NCI-H345 treated with DMSO at 0.1 percent for 48 hours (cell line): ENCODE measurements at regions not wholly inside any gene's neighbourhood (a gene's known extent, or its start where the extent isn't known, plus 50 kb on each side); places are given as distances from the start of the nearest gene placed in this dataset.
"Not testable (repeated sequence)": the region's sequence is repeated elsewhere in the genome, so short reads cannot be mapped to it uniquely, and the experiment has no call there.

Source experiments
- DNase-seq: peaks from one replicate; lab custom pipeline; 2025; ENCODE audit not compliant: unreplicated experiment; lab: John Stamatoyannopoulos, UW

DNA sequence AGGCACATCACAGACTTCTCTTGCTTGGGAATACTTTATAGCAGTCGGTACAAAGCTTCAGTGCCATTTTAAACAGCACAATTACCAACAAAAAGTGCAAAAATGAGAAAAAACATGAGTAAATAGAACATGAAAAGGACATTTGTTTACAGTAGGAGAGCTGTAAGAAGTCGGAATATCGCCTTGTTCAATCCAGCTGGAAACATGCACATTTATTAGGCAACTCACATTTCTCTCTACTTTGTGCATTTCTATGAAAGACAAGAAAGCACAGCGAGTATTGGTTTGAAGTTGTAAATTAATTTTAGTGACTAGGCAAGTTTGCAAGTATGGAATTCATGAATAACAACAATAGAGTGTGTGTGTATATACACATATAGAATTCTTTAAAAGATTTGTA is 484.7 kb downstream of the DACH1 start:
- no peak for DNase-seq

DNA sequence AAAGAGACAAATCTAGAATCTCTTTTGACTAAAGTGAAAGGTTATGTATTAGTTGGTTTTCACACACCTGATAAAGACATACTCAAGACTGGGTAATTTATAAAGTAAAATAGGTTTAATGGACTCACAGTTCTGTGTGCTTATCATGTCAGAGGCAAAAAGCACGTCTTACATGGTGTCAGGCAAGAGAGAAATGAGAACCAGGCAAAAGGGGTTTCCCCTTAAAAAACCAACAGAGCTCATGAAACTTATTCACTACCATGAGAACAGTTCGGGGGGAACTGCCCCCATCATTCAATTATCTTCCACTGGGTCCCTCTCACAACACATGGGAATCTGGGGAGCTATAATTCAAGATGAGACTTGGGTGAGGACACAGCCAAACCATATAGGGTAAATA is 486.8 kb downstream of the DACH1 start:
- DNase-seq = no peak

DNA sequence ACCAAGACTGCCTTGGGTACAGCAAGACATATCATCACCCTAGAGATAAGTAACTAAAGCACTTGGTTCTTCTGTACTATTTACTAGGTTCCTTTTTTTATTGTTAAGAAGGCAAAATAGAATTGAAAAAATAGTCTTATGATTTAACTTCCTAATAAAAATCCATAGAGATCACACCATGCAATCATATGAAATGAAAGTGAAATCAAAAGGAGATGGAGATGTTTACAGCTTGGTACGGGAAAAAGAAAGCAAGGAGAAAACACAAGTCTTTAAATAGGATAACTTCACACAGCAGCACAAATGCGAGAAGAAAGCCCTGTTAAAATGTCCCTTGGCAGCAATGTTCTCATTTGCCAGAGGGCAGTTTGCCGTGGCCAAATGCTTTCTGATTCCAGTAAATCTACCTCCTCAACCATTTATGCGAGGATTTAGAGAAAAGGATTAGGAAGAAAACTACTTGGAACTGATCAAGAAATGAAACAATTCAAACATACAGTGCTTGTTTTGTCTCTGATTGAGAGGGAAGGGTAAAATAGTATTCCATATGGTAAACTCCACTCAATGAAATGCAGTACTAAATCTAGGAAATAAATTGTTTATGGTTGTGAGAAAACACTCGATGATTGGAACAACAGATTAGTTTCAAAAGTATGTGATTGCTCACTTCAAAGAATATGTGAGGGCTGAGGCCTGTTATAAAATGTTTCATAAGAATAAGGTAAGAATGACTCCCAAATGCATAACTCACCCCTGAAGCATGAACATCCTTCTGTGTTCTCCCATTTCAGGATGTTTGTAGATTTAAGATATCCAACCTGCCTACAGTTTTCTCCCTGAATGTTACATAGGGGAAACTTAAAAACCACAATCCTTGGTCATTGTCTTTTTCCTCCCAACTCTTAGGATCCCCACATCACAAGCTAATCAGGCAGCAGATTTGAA is 487.8 kb downstream of the DACH1 start:
- no peak for DNase-seq

DNA sequence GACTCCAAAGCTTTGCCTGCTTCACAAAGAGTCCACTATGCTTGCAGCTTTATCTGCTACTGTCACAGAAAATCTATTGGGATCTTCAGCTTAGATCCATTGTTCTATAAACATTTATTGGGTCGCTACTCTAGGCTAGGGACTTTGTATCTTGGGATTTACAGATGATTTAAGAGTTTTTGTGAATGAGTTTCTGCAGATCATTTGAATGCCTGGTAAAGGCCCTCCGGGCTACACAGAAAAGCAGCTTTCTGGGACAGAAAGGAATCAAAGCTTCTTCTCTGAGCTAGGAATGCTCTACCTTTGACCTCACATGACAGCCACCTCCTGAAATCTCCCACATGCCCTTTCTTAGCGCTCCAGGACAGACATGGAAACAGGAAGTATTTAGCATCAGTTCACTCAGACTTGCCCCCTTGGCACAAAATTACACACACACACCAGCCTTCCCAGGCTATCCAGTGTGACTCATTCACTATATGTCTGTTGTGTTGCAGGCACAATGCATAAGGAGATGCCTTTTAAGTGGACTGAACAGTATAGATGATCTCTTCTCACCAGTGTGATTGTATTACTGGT is 492.4 kb downstream of the DACH1 start:
- no peak for DNase-seq

DNA sequence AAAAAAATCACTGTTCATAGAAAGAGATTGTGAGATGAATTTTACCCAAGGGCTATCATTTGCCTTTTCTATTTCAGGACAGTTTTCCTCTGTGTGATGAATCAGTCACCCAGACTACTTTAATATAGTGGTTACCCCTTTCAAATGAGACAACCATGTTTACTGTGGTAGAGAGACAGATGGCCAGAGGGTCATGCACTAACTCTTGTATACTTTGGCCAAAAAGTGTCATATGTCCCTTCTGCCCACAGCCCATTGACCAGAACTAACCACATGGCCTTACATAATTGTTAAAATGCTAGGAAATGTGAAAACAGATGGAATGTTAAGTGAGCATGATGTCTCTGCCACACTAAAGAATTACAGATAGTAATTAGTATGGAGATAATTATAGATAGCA is 498.7 kb downstream of the DACH1 start:
- DNase-seq = no peak

DNA sequence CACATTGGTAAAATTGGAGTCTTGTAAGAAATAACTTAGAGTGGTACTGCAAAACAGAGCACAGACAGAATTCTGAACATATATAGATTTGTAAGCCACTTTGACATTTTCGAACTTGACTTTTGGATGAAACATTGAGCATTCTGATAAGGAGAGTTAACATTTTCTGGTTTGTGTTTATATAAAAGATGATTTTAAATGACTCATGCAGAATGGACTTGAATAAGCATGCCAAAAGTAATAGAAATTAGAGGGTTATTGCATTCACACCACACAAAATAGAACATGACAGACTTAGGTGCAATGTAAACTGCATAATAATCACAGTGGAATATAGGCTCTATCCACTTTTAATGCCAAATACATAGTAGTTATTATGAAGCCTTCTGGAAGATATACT is 507.0 kb downstream of the DACH1 start:
- DNase-seq = no peak

DNA sequence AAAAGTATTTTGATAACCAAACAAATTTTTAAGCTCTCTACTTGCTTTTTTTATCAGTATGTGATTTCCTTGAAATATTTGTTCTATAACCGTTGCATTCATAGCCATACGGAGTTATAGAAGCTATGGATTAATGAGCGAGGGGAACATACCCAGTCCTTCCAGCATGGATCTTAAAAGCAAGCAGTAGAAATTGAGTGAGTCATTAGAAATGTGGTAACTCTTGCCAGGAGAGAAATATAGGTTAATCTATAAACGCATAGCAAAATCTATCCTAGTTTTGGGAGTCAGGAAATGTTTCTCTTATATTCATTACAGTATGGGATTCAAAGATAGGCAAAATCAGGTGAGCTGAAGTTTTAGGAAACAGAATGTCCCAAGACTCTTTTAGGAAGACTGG is 507.4 kb downstream of the DACH1 start:
- no peak for DNase-seq

DNA sequence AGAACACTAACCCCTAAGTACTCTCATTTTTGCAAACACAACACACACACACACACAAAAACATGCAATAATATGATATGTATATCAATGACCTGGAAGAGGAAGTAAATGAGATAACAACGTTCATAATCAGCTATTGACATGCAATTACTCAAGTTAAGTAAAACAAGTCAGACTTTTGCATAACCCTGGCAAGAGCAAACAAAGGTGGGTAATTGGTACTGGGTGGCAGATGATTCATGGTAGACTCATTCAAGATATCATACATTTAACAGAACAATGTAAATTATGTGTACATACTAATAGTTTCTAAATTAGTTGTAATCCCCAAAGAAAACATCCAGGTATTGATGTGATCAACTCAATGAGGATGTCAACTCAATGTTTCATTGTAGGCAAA is 508.8 kb downstream of the DACH1 start:
- no peak for DNase-seq

DNA sequence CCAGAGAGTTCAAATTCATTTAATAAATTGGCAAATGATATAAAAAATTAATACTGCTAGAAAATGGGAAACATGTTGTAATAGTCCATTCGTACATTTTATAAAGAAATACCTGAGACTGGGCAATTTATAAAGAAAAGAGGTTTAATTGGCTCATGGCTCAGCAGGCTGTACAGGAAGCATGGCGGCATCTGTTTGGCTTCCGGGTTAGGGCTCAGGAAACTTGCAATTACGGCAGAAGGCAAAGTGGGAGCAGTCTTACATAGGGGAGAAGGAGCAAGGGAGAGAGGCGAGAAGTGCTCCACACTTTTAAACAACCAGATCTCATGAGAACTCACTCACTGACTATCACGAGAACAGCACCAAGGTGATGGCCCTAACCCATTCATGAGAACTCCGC is 512.0 kb downstream of the DACH1 start:
- no peak for DNase-seq

DNA sequence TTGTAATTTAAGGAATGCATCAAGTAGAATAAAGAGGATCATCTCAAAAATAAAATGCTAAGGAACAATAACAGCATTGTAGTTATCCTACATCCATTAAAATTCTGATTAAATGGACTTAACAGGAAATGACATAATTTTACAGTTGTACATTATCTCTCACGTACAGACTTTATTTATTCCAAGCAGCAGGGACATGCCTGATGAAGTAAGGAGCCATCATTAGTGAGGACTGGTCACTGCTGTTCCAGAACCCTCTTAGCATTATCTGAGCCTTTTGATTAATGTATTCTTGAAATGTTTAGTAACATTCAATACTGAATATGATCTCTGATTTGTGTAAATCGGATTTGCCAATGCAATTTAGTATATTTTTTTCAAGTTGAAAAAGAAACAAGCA is 516.1 kb downstream of the DACH1 start:
- DNase-seq = no peak

DNA sequence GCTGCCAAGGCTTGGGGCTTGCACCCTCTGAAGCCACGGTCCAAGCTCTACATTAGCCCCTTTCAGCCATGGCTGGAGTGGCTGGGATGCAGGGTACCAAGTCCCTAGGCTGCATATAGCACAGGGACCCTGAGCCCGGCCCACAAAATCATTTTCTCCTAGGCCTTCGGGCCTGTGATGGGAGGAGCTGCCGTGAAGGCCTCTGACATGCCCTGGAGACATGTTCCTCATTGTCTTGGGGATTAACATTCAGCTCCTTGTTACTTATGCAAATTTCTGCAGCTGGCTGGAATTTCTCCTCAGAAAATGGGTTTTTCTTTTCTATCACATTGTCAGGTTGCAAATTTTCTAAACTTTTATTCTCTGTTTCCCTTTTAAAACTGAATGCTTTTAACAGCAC is 521.1 kb downstream of the DACH1 start:
- not testable (repeated sequence) for DNase-seq

DNA sequence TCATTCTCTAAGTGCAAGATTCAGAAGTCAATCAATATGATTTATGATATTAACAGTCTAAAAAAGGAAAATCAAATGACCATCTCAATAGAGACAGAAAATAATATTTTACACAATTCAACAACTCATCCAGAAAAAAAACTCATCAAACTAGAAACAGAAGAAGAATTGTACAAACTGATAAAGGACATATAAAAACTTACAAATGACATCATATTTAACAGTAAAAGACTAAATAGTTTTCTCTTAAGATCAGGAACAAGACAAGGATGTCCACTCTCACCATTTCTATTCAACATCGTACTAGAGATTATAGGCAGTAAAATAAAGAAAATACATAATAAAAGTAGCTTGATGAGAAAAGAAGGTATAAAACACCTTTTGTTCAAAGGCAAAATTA is 527.3 kb downstream of the DACH1 start:
- no peak for DNase-seq

DNA sequence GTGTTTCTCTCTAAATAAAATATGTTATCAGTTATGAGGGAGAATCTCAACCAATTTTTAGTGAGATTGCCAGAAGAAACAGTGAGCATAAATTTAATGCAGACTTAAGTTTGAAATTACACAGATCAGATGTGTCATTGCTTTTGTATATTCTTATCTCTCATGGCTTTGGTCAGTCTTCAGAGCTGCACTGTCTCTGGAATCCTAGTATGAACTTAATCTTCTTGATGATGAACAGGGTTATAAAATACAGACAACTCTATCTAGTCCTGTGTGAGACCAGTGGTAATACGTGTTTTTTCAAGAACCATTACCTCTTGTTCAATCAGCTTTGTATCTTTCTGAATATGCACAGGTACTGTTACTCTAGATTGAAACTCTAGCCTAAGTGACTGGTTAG is 528.0 kb downstream of the DACH1 start:
- DNase-seq = no peak

DNA sequence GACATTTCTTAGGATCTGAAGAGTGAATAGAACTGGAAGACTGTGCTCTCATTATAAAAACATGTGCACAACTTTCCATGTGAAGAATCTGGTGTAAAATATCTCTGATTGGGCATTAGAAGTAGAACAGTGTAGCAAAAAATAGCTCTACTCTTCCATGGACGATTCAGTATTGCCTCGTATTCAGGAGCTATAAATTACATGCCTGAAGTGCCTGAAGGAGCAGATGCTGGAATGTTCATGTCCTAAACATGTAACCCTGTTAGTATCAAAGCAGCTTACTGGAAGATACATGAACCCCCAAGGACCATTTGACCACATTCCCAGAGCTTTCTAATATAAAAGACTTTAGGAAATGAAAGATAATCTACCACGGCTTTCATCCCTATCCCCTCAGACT is 528.9 kb downstream of the DACH1 start:
- no peak for DNase-seq

DNA sequence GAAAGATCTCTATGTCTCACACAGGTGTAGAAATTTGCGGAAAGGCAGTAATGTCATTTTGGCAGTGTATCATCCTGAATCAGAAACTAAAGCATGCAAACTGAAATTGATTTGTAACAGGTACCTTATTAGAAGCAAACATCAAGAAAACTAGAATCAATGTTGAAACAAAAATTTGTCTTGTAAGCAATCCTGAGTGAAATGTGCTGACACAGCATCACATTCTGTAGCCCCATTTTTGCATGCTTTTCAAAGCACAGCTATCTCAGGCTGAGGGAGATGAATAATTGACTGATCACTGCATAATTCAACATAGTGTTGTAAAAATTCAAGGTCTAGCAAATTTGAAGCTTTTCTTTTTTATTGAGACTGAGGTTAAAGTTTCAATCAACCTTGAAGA is 539.7 kb downstream of the DACH1 start:
- DNase-seq = no peak

DNA sequence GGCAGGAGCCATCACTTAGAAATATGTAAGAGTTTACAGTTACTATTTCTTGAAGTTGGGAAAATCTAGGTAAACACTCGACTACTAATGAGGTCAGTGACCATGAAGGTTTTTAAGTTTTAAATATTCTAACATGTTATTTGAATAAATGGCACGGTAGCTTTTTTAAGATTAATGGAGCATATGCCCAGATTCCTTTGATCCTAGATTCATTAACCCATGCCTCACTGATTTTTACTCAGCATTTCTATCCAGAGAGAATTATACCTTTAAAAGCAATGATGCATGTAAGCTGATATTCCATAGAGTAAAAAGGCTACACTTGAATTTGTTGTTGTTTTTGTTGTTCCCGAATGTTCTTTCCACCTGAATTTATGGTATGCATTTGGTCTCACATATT is 541.4 kb downstream of the DACH1 start:
- no peak for DNase-seq

DNA sequence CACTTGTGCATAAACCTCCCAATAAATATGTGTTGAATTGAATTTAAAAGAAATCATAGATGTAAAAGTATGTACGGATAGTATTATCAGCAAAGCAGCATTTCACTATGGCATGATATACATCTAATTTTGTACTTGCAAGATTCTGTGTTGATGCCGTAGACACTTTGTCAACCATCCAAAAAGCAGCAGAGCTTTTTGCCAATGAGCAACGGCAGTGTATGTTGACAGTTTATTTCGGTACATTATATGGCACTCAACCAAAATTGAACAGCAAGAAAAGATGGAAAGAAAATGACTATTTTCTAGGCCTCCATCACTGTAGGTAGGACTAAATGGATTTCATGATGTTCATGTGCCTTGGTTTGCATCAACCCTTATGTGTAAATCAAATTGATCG is 543.7 kb downstream of the DACH1 start:
- DNase-seq = no peak

DNA sequence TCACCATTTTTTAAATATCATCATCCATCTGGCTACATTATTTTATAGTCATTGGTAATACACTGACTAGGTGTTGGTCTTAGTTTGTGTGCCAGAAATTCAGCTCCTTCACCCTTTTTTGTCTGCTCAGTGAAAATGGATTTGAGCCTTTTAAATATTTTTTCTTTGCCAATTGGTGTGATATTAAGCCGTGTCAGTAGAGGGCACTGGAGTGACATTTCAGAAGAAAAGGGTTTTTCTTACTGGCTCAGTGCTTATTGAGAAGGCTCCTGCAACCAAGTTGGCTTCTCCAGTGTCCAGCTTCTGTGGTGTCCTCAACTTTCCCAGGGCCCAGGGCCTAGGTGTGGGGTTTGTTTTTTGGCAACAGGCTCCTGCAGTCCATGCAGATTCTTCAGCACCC is 546.6 kb downstream of the DACH1 start:
- DNase-seq = no peak

DNA sequence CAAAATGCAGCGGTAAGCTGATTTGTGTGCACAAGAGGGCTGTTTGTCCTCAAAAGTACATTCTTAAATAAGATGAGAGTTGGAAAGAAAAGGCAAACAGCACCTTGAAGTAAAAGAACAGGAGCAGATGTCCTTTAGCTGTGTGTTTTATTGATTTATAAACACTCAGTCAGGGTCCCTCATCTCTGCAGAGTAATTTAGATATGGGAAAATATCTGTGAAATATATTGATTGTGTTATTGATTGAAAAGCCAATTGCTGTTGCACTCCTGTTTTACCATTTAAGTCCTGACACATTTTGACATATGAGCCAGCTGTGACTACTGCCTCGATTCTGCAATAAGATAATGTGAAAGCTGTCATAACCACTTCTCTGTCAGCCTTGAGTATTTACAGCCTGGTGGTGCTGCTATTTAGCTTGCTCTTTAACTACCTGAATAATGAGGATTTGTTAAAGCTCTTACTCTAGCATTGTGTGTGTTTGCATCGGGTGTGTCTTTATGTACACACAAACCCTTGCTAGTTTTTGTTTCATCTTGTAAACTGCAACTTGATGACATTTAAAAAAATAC is 550.1 kb downstream of the DACH1 start:
- DNase-seq = peak; percentile 68

DNA sequence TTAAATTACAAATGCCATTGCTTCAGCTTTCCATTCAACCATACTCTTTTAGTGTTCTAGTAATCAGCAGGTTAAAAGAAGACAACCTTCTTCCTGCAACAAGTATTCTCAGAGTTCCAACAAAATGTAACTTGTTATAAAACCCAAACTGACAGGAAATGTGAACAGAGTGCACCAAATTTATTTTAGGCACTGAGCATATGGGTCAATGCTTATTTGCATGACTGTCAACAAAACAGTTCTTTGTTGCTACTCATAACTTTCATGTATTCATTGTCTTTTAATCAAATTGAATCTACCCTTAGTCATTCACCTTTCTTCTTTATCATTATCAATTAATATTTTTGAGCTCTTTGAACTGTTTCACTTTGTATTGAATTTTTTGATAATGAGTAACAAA is 554.1 kb downstream of the DACH1 start:
- DNase-seq = no peak

DNA sequence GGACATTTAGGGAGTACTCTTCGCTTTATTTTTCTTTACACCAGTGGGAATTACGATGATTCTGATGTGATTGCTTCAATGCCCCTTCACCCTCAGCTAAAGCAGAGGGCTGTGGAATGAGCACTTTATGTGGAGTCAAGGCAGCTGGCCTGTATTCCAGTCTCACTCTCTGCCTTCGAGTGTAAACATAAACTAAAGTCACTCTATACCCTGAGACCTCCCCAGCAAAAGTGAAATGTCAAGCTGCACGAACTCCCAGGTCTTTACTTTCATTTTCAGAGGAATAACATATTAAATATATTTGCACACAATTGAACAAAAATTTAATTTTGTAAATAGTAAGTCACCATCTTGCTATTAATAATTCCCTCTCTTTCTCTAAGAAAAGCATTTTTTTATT is 557.1 kb downstream of the DACH1 start:
- DNase-seq = no peak

DNA sequence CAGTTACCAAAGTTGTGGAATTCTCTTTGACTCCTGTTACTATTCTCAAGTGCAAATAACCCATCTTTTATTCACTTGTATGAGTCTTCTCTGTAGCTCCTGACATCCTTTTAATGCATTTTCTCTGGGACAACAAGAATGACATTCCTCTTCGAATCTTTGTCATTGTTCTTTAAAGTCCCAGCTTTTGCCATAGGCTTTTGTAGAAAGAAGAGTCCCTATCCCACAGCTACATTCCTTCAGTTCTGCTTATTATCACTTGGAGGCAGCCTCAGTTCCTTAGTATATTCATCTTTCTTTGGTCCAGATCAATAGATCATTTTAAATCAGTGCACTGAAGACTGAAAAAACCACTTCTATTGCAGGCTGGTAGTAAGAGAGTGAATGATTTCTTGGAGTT is 560.2 kb downstream of the DACH1 start:
- DNase-seq = no peak
